Activated CD4-positive, CD25-positive, alpha-beta regulatory T cell treated with anti-CD3 and anti-CD28 coated beads, Interleukin-2, amount 50 U/mL, for 72 hours (primary cell): ENCODE measurements at regions not wholly inside any gene's neighbourhood (a gene's known extent, or its start where the extent isn't known, plus 50 kb on each side); places are given as distances from the start of the nearest gene placed in this dataset.

ENCODE experiments used
- DNase-seq: peaks from one replicate; pipeline ENCODE4 v3.0.0; 2021

DNA sequence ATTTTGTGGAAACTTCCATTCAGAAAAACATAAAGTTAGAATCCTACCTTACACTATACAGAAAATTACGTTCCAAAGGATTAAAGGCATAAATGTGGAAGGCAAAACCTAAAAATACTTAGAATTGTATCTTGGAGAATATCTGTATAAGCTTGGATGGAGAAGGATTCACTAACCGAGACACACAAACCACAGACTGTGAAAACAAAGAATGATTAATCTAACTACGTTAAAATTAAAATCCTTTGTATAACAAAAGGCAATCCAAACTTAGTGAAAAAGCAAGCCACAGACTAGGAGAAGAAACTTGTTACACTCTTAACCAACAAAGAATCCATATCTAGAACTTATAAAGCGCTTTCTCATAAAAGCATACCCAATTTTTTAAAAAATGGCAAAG is 678.8 kb downstream of the INHBA start:
- DNase-seq, result no peak

DNA sequence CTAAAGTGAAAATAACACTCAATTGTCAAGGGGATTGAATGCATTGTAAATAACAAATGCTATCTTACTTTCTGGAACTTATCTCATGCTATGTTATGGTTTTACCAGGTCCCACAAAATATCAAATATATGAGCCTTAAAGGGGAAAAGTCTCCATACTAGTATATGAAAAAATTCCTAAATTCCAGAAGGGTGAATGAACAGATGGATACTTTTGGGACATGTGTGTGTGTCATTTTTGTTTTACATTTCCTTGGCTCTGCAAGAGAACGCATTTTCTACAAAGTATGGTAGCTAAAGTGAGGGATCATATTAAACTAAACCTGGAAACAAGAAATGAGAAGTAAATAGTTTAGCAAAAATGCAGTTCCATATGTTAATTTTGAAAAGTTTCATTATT is 682.8 kb downstream of the INHBA start:
- no peak for DNase-seq

DNA sequence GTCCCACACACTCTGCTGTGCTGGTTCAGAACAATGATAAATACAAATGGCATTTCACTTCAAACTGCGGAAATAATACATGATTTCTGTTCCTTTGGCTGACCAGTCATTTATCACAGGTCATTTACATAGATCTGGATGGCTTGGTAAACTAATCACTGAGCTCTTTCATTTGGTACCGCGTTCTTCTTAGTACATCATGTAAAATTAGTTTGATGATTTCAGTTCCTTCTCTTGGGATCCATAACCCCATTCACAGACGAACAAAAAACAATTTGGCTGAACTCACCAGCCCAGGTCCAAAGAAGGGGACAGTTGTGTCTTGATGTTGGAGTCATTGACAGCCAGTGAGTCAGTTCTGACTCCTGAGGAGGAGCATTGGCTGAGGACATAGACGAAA is 689.8 kb downstream of the INHBA start:
- DNase-seq, result no peak

DNA sequence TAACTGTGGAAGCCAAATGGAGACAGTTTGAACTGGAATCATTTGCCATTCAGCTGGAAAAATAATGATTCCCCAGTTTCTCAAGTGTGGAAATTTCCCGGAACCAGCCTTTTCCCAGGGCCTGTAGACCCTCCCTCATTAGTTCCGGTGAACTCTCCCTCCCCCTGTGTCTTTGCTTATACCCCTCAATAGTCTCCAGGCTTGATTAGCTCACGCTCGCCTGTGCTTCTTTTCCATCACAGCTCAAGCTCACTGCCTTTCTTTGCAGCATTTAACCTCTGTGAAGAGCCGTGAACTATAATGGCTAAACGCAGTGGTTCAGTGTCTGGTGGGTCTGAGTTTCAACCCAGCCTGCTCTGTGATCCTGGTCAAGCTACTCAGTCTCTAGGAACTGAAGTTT is 690.8 kb downstream of the INHBA start:
- DNase-seq, result no peak

DNA sequence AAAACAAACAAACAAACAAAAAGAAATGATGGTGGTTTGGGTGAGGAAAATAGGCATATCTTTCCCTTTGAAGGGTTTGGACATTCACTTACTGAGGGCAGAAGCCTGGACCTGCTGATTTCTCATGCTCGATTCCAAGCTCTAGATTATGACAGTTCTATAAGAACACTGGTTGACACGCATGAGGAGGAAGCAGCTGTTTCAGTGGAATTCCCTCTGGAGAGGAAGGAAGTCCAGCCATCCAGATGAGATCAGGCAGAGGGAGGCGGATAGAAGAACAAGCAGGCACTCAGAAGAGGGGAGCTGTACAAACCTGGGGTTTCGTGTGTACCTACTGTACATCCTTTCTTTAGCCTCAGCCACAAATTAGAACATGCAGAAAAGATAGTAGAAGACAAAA is 691.9 kb downstream of the INHBA start:
- no peak for DNase-seq

DNA sequence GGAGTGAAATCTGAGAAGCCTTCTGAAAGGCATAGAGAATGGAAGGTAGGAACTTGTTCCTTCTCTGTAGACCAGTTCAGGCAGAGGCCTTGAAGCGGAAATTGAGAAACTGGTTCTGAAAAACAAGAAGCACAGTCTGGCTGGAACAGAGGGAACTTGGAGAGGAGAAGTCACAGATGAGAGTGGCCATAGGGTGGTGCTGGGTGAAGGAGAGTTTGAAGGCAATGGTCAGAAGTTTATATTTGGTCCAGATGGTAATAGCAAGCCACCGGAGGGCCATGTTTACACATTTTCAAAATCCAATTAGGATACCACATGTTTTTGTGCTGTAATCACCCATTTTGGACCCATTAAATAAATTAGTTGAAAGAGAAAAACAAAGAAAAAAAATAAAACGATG is 692.5 kb downstream of the INHBA start:
- no peak for DNase-seq

DNA sequence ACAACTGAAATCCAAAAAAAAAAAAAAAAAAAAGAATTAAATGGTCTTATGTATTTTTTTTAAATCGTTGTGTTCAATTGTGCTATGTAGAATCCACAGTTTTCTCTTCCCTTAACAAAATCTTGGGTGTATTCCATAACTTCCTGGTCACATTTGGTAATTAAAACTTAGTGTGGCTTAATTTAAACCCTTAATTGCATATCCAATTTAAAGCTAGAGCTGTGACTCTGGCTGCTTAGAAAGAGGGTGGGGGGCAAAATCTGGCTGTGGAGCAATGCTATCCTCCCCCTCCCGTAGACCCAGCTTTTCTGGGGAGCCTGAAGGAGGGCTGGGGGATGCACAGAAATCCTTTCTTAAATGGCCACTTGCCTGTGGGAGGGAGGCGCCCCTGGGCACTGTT is 695.1 kb downstream of the INHBA start:
- no peak for DNase-seq

DNA sequence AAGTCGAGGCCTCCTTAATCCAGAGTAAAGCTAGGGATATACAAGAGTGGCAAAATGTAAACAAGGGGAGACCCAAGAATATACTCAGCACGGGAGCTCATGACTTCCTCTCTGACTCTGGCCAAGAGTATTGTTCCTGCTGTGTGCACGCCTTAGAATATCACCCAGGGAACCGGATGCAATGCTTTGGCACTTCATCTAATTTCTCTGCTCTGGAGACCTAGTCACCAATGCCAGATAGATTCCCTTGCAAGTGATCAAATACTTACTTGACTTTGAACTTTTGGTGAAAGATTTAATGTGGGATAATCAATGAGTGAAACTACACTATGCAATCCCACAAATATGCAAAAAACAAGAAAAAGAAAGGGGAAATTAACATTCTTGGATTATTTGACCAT is 695.5 kb downstream of the INHBA start:
- DNase-seq, result no peak

DNA sequence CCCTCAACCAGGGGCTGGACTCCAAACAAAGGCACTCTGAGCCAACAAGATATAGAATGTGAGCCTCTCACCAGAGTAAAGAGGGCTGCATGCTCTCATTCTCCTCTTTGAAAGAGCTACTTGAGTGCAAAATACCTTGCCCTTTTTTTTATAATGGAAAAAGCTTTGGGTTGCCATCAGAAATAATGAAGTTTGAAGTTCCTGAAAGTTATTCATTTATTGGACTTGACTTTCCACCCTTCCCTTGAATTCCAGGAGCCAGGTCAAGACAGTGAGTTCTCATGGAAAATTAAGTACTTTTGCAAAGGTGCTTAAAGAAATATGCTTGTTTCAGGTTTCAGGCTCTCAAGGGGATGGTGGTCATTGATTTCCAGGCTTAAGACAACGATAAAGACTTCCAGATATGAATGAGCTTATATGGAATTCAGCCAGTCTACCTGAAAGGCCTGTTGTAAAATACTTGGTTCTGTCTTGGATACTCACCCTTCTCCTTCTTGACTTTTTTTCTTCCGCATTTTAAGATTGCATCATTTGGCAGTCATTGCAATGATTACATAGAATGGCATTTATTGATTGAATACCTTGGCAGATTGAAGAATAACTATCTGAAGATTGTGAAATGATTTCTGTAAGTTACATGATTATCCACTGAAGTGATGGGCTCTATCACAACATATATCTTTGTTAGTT is 696.4 kb downstream of the INHBA start:
- DNase-seq, result no peak

DNA sequence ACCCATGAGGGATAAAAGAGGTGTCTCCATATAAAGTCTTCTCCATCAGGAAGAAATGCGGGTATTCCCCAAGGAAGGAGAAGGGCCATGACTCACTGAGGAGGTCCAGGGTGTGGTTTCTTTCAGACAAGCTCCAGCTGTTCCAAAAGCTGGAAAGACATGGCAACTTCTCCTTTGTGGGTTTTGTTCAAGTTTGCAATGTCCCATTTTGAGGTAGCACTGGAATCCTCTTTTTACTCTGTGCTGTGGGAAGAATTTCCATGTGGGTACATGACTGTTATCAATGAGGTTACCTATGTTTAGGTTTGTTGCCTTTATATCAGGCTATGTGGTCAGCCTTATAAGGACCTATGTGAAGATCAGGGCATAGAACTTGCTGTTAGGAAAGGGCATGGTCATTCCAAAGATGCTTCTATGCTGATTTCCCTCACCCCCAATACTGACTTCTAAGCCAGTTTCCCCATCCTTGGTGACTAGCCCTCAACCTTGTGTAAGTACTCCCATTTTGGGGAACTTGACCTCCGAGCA is 697.5 kb downstream of the INHBA start:
- no peak for DNase-seq

DNA sequence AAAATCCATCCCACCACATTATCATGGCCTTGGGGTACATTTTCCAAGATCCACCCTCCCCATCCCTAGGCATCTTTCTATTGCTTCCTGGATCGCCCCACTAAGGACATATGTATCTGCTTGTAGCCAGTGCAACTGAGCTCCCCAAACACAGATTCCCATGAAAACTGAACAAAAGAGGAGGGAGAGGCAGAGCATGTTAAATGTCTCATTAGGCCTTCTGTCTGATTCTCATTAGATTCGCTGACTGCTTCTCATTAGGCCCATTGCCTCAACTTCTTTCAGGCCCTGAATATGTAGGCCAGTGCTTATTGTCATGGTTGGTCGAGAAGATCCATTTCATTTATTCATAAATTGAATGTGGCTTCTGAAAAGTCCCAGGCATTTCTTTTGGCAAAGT is 698.9 kb downstream of the INHBA start:
- DNase-seq, result no peak

DNA sequence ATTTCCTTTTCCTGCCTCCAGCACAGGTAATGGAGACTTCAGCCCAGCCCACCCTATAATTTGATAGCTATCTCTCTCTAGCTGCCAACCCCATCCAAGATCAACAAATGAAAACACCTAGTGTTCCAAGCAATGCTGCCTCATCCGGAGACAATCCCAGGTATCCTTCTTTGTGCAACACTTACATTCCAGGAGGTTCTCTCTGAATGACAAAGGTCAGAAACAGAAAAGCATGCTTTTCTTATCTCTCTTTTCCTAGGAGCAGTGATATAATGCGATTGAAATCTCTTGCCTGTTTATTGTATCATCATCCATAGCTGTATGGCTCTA is 699.3 kb downstream of the INHBA start:
- DNase-seq, result no peak

DNA sequence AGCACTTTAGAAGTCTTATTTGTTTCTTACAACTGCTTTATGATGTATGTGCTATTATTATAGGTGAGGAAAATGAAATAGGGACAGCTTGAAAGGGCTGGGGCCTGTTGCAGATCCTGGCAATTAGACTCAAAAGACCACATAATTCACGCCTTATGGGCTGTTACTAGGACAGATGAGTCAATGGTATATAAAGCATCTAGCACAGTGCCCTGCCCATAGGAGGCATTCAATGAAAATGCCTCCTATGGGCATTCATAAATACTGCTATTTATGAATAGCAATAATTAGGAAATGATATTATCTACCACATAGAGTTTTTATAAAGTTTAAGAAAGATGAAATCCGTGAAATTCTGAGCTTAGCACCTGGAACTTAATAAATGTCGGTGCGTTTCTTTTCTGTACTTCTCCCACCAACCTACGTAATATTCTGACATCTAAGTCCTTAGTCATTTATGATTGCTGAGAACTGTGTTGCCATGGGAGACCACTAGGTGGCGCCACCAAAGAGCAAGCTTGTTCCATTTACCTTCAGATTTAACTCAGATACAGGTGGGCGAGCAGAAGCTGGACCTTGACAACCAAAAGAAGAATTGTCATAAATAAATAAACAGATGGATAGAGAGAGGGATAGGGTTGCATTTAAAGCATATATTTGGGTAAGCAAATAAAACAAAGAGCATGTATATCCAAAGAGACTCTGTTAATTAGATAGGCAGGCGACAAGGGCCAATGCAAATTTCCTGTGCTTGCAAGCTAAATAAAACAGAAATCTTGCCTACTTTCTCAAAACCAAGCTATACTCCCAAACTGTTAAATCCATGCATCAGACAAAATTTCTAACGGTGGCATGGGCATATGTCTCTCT is 699.9 kb downstream of the INHBA start:
- peak; percentile 34 for DNase-seq

DNA sequence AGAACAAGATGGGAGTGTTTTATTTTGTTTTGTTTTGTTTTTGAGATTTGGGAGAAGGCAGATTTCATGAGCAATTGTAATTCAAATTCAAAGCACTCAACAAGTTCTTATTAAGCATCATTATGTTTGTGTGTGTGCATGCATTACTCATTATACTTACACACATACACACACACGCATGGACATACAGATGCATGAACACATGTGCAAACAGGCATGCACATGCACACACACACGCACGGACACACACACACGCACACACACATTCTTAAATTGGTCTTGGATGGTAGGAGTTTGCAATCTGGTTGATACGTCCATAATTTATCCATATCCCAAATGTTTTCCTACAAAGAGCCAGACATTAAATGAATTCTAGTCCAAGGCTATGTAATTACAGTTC is 702.8 kb downstream of the INHBA start:
- DNase-seq, result no peak

DNA sequence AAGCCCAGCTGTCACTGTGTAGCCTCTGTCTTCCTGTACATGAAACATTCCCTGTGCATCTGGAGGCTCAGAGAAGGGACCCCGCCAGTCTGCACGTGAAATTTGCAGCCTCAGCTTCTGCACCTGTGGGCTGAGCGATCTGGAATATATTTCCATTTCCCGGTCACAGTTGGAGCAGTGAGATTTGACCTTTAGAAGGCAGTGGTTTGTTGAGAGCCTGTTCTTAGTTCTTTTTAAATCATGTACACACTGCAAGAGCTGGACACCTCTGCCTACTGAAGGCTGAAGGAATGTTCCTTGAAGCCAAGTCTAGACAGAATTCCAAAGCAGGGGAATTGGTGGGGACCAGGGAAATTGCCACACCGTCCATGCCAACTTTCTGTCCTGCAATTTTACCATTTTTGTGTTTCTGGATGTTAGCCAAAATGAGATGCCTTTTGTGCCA is 706.6 kb downstream of the INHBA start:
- DNase-seq, result no peak

DNA sequence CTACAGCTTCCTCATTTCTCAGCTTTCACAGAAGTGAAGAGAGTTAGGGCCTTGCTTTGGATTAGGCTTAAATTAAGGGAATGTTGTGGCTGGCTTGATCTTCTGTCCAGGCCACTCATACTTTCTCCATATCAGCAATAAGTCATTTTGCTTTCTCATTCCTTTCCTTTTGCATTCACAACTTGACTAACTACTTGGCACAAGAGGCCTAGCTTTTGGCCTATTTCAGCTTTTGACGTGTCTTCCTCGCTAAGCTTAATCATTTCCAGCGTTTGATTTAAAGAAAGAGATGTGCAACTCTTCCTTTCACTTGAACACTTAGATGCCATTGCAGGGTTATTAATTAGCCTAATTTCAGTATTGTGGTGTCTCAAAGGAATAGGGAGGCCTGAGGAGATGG is 712.0 kb downstream of the INHBA start:
- DNase-seq, result no peak

DNA sequence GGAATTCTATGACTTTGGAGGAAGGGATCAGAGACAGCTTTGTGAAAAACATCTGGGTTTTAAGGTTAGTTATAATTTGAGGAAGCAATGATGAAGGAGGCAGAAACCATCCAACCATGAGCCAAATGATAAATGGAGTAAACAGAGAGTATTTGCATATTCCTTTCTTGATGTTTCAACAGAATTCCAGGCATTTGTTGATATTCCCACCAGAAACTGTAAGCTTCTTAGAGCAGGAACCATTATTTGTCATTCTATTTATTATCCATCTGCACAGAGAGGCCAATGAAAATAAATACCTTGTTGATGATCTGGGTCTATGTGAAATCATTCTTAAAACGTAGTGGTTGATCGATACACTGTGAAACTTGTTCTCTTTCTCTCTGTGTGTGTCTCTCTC is 715.3 kb downstream of the INHBA start:
- DNase-seq, result no peak

DNA sequence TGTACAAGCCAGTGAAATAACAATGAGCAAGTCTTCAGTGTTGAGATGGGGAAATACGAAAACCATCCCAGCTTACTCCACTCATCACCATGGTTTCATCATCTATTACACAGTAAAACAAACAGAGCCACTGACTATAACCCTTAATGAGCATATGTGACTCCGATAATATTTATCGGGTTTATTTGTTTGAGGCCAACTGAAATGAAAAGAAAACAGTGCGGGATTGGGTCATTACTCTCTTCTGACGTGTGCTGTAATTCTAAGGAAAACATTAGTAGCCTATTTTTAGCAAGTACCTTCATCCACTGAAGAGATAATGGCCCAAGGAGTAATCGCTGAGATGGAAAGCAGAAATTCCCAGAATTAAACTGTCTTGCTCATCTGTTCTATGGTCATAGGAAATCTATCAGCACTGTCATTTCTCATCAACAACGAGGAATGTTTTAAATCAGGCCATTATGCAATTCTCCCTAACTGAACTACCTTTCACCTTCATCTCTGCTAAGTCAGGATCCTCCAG is 716.5 kb downstream of the INHBA start:
- DNase-seq, result no peak

DNA sequence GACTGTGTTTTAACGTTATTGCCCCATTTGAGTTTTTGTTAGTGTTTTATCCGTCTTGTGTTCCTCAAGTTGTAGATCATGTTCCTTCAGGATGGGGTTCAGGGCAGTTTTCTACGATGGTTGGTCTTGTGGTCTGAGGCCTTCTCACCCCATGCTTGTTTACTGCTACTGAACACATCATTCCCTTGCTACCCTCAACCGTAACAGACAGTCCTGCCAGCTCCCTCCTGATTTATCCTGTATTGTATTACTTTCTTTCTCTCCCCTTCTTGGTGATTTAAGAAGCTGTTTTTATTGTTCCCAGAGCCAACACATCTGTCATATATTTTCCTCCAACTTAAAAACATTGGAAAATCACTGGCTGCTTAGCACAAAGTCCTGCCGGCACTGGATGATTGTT is 719.8 kb downstream of the INHBA start:
- DNase-seq, result no peak

DNA sequence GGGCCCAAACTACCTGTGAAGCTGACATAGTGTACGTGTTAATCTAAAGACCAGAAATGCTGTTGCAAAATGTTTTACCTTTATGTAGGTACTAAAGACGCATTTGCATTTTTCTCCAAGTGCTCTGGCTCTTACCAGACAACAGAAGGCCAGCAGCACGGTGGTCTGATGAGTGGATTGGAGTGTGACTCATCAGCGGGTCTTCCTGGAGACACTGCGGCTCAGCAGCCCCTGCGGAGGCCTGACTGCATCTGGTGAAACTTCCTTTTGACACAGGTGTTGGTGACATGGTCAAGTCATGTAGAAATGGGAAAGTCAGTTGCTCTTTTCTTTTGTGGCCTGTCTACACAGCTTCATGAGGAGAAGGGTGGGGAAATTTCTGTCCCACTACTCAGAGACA is 723.6 kb downstream of the INHBA start:
- DNase-seq, result no peak

DNA sequence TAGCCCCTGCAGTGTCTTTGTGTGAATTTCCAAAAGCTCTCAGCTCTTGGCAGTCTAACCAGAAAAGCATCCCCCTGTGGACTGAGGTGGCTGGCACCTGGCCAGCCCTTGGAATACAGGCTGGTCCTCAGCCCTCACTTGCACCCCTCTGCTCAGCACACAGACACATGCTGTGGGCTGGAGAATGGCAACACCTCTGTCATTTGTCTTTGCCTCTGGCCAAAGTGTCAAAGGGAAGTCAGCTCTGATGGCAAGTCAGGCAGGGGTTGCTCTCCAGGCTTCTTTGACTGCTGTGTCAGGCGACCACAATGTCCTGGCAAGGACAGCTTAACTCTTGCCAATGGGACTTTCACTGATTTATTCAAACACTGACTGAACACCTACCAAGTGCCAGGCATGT is 724.8 kb downstream of the INHBA start:
- no peak for DNase-seq

DNA sequence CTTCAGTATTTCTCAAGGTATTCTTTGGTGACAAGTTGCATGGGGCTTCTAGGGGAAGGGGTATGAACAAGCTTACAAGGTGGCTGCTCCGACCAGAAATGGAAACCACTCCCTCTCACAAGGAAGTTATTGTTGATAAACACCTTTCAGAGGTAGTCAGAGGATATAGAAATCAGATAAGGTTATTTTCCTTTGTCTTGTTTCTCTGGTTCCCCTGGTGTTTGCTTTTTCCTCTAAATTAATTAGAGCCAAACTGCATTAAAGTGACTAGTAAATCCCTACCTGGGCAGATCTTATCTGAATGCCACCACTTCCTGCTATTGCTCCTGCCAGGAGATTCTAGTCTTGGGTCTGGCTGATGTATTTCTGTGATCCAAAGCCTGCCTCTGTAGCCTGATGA is 725.4 kb downstream of the INHBA start:
- DNase-seq, result no peak

DNA sequence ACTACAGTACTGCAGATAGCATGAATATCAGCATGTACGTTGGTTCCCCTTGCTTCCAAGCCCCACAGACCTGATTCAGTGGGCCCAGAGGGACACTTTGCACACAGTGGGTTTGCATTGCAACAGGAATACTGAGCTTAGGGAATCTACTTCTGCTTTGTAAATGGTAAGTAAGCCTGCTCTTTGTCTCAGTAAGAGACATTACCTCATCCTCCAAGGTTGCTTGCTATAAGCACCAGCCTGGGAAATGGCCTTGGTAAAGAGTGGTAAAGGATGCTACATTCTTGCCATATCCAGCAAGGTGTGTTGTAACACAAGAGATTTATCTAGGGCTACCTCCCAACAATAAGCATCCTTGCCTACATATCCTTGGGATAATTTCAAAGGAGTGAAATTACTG is 730.5 kb downstream of the INHBA start:
- no peak for DNase-seq

DNA sequence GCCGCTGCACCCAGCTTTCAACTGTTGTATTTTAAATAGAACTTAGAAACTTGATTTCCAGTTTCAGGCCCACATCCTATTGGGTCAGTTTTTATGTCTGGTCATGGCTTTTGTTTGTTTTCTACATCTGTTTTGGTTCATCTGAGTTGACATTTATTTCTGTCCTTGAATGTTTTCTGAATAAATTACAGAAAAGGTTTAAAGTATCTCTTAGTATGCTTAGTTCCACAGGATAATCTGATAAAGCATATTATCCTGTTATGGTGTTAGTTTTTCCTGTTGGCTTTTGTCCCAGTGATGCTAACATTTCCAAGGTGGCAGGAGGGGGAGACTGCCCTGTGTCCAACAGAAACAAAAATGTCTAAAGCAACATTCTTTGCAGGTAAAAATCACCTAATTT is 733.2 kb downstream of the INHBA start:
- DNase-seq, result no peak
